ENCODE measurements at regions not wholly inside any gene's neighbourhood (a gene's known extent, or its start where the extent isn't known, plus 50 kb on each side); places are given as distances from the start of the nearest gene placed in this dataset.

GRCh38 chr20:60461993-60462392 is 503.8 kb downstream of the CDH26 start:
- no peak overlapping the region for H3K4ac ChIP-seq (ENCODE audit: low read depth, low read length)
- H3K9me3 ChIP-seq (ENCODE audit: control insufficient read depth, insufficient read depth, low read length) = peaks cover 1% of the 10 kb centered on the region; the same call in 1 of the 2 replicates
- no peak for DNase-seq
- H3K4me3 ChIP-seq (ENCODE audit: insufficient read depth, low read depth, low read length) = no peak overlapping the region
- H3K9ac ChIP-seq (ENCODE audit: low read depth, low read length) = no peak overlapping the region
- no peak overlapping the region for H3K27ac ChIP-seq (ENCODE audit: insufficient read depth, low read length)
- ChIA-PET CTCF (no interaction called here), POLR2A (ENCODE audit: unreplicated experiment) (no interaction called here)
- in situ Hi-C loops (cut with MboI; ENCODE audit: low sequenced_read_pairs) (no loop called here), dilution Hi-C loops (cut with HindIII; ENCODE audit: low sequenced_read_pairs, unreplicated experiment) (no loop called here), intact Hi-C loops (cut with micrococcal nuclease) (no loop called here)
- no peak overlapping the region for H2BK20ac ChIP-seq (ENCODE audit: low read depth, low read length)
- H4K20me1 ChIP-seq (ENCODE audit: insufficient read depth, low read length) = no peaks in the 10 kb centered on the region
- TF ChIP-seq MXI1 (IDR thresholded peaks at IDR 0.05; ENCODE audit: borderline replicate concordance, low read depth, low read length) (no peak), SMC3 (IDR thresholded peaks at IDR 0.05; ENCODE audit: low read depth, low read length) (no peak), MAFK (IDR thresholded peaks at IDR 0.05; ENCODE audit: low read depth, low read length) (peak; percentile 56)
- no peak overlapping the region for H2AK9ac ChIP-seq (replicated peaks; ENCODE audit: low read depth, low read length, poor library complexity)
- H3K18ac ChIP-seq (ENCODE audit: low read depth, low read length) = no peak overlapping the region
- H2BK120ac ChIP-seq (ENCODE audit: low read depth, low read length) = no peak overlapping the region
- no peak overlapping the region for H2AFZ ChIP-seq (replicated peaks; ENCODE audit: low read length, poor library complexity)
- no CpG with 5 or more reads among the region's 2 CpGs for WGBS, 2 experiments (ENCODE audit: extremely low coverage in 2 of 2, insufficient read length in 1 of 2)
- no peaks in the 10 kb centered on the region for H3K79me1 ChIP-seq (ENCODE audit: low read depth in 1 of 2, low read length in 2 of 2)
- H3K9me1 ChIP-seq (ENCODE audit: insufficient read depth, low read length) = no peaks in the 10 kb centered on the region
- H4K8ac ChIP-seq (ENCODE audit: low read depth in 2 of 2, low read length in 2 of 2) = no peak overlapping the region
- H2BK15ac ChIP-seq (ENCODE audit: low read depth, low read length) = no peak overlapping the region
- no peaks in the 10 kb centered on the region for H3K27me3 ChIP-seq (ENCODE audit: control insufficient read depth, insufficient read depth, low read length)
- H3K36me3 ChIP-seq (ENCODE audit: control insufficient read depth, insufficient read depth, low read length) = no peaks in the 10 kb centered on the region
- H4K5ac ChIP-seq (ENCODE audit: low read depth, low read length) = no peak overlapping the region
- H3K4me1 ChIP-seq (ENCODE audit: control insufficient read depth, insufficient read depth, low read length) = no peaks in the 10 kb centered on the region
- ATAC-seq (ENCODE audit: low read depth) = no peak
- no peak overlapping the region for H4K91ac ChIP-seq (ENCODE audit: insufficient read depth, low read depth, low read length)
- no TSS peak for BruUV-seq (replicated peaks)
- no peak overlapping the region for H3K14ac ChIP-seq (replicated peaks; ENCODE audit: low read depth, low read length)
- H3K4me2 ChIP-seq (ENCODE audit: low read depth, low read length) = no peak overlapping the region
- H3K23ac ChIP-seq (ENCODE audit: low read depth, low read length) = no peak overlapping the region
- no peak overlapping the region for H2BK5ac ChIP-seq (ENCODE audit: low read depth, low read length, poor library complexity, severe bottlenecking)
- H3K56ac ChIP-seq (ENCODE audit: extremely low read depth, insufficient read depth, low read length) = no peak overlapping the region
- H2AK5ac ChIP-seq (ENCODE audit: low read depth, low read length) = no peak overlapping the region
